NCI-H2227 treated with DMSO at 0.1 percent for 48 hours (cell line): ENCODE measurements at regions not wholly inside any gene's neighbourhood (a gene's known extent, or its start where the extent isn't known, plus 50 kb on each side); places are given as distances from the start of the nearest gene placed in this dataset.
"Not testable (repeated sequence)": the region's sequence is repeated elsewhere in the genome, so short reads cannot be mapped to it uniquely, and the experiment has no call there.

Experiments
- DNase-seq: peaks from one replicate; lab custom pipeline; 2025; lab: John Stamatoyannopoulos, UW

- DNase-seq = no peak
Observed at GRCh38 chr2:168300460-168300859, 53.1 kb upstream of the STK39 start.

- no peak for DNase-seq
Observed at GRCh38 chr2:168304024-168304681, 56.8 kb upstream of the STK39 start.

GRCh38 chr2:168307379-168307778, 60.0 kb upstream of the STK39 start:
- DNase-seq = no peak

- no peak for DNase-seq
Observed at GRCh38 chr2:168310580-168310979, 63.2 kb upstream of the STK39 start.

- DNase-seq = peak; percentile 58
Observed at GRCh38 chr2:168311261-168311910, 64.0 kb upstream of the STK39 start.

GRCh38 chr2:168312036-168312822, 64.8 kb upstream of the STK39 start:
- no peak for DNase-seq

GRCh38 chr2:168314236-168314635, 66.8 kb upstream of the STK39 start:
- no peak for DNase-seq

- no peak for DNase-seq
Observed at GRCh38 chr2:168315331-168316072, 68.1 kb upstream of the STK39 start.

GRCh38 chr2:168316073-168316440, 68.7 kb upstream of the STK39 start:
- DNase-seq = no peak

GRCh38 chr2:168317282-168317681, 69.9 kb upstream of the STK39 start:
- DNase-seq = no peak

GRCh38 chr2:168320267-168320666, 72.9 kb upstream of the STK39 start:
- no peak for DNase-seq

GRCh38 chr2:168322325-168323007, 75.1 kb upstream of the STK39 start:
- no peak for DNase-seq

- no peak for DNase-seq
Observed at GRCh38 chr2:168323529-168324021, 76.2 kb upstream of the STK39 start.

- no peak for DNase-seq
Observed at GRCh38 chr2:168326572-168326971, 79.2 kb upstream of the STK39 start.

- no peak for DNase-seq
Observed at GRCh38 chr2:168327328-168327727, 79.9 kb upstream of the STK39 start.

GRCh38 chr2:168328421-168328820, 81.0 kb upstream of the STK39 start:
- no peak for DNase-seq

GRCh38 chr2:168330624-168331423, 83.4 kb upstream of the STK39 start:
- no peak for DNase-seq

- not testable (repeated sequence) for DNase-seq
Observed at GRCh38 chr2:168335254-168335653, 87.9 kb upstream of the STK39 start.

GRCh38 chr2:168336786-168337388, 89.5 kb upstream of the STK39 start:
- no peak for DNase-seq

GRCh38 chr2:168338292-168338691, 90.9 kb upstream of the STK39 start:
- no peak for DNase-seq
